ENCODE measurements at regions not wholly inside any gene's neighbourhood (a gene's known extent, or its start where the extent isn't known, plus 50 kb on each side); places are given as distances from the start of the nearest gene placed in this dataset.

DNA sequence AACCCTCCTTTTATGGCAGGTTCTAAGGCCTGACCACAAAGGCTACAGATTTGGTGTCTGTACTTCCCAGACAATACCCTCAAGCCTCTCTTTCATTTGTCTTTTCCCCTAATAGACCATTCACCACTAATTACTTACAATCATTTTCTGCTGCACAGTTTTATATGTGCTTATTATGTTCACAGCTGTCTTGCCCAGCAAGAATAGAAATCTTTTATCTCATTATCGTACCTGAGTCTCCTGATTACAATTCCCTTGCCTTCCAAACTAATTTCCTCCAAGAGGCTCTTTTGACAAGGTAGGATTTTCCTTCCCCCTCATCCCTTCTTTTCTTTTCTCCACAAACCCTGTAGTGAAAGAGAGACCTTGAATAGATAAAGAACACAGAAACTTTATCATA, 352.5 kb upstream of the FMR1 start:
- no peak for DNase-seq
- H3K4ac ChIP-seq (ENCODE audit: low read depth, low read length): no peak overlapping the region
- H3K27me3 ChIP-seq (ENCODE audit: insufficient read depth, low read length): no peaks in the 10 kb centered on the region
- Mint-ChIP-seq H3K4me1 (no peaks in the 10 kb centered on the region), H3K27ac (no peak overlapping the region), H3K4me3 (no peak overlapping the region), H3K9me3 (peaks cover 38 to 56% of the 10 kb centered on the region in 2 experiments), H3K36me3 (ENCODE audit: insufficient read depth in 1 of 3, low read depth in 3 of 3) (no peaks in the 10 kb centered on the region), H3K27me3 (ENCODE audit: low read depth) (peaks cover 5% of the 10 kb centered on the region)
- H2BK12ac ChIP-seq (ENCODE audit: insufficient read length, low read depth, low read length): no peak overlapping the region
- no peaks in the 10 kb centered on the region for H3K4me1 ChIP-seq (ENCODE audit: insufficient read depth, low read length)
- H2AFZ ChIP-seq (ENCODE audit: low read length): no peak overlapping the region
- H3K9ac ChIP-seq (ENCODE audit: extremely low read depth, insufficient read length, low read length): no peak overlapping the region
- H3K56ac ChIP-seq (ENCODE audit: insufficient read length, low read depth, low read length): no peak overlapping the region
- no peak overlapping the region for H4K8ac ChIP-seq (replicated peaks; ENCODE audit: insufficient read length, low read depth, low read length)
- H3K23me2 ChIP-seq (ENCODE audit: insufficient read length, low read depth, low read length, poor library complexity, severe bottlenecking): no peaks in the 10 kb centered on the region
- no peak overlapping the region for H3T11ph ChIP-seq (ENCODE audit: low read length)
- H4K91ac ChIP-seq (ENCODE audit: insufficient read length, low read depth, low read length): no peak overlapping the region
- H4K5ac ChIP-seq (ENCODE audit: insufficient read length, low read depth, low read length): no peak overlapping the region
- H2BK20ac ChIP-seq (ENCODE audit: low read depth, low read length, poor library complexity, severe bottlenecking): no peak overlapping the region
- peaks cover 17% of the 10 kb centered on the region for H3K9me3 ChIP-seq (ENCODE audit: control insufficient read depth, low read depth, low read length)
- no peak overlapping the region for H3K27ac ChIP-seq (ENCODE audit: insufficient read length, low read depth, low read length)
- H2BK15ac ChIP-seq (ENCODE audit: low read depth, low read length): no peak overlapping the region
- H3K4me2 ChIP-seq (ENCODE audit: insufficient read depth, insufficient read length, low read length): no peak overlapping the region
- TF ChIP-seq, protein P1, sequence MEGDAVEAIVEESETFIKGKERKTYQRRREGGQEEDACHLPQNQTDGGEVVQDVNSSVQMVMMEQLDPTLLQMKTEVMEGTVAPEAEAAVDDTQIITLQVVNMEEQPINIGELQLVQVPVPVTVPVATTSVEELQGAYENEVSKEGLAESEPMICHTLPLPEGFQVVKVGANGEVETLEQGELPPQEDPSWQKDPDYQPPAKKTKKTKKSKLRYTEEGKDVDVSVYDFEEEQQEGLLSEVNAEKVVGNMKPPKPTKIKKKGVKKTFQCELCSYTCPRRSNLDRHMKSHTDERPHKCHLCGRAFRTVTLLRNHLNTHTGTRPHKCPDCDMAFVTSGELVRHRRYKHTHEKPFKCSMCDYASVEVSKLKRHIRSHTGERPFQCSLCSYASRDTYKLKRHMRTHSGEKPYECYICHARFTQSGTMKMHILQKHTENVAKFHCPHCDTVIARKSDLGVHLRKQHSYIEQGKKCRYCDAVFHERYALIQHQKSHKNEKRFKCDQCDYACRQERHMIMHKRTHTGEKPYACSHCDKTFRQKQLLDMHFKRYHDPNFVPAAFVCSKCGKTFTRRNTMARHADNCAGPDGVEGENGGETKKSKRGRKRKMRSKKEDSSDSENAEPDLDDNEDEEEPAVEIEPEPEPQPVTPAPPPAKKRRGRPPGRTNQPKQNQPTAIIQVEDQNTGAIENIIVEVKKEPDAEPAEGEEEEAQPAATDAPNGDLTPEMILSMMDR (conservative IDR thresholded peaks at IDR 0.05): no peak
- H3K79me1 ChIP-seq (ENCODE audit: insufficient read depth, low read depth, low read length, poor library complexity, severe bottlenecking): no peaks in the 10 kb centered on the region
- H2BK5ac ChIP-seq (ENCODE audit: insufficient read length, low read length): no peak overlapping the region
- H4K20me1 ChIP-seq (ENCODE audit: control insufficient read depth, insufficient read depth, insufficient read length): no peaks in the 10 kb centered on the region
- WGBS (ENCODE audit: extremely low coverage, insufficient read length, low lambda C conversion rate): no CpG with 5 or more reads among the region's 1 CpG
- no peak overlapping the region for H3K23ac ChIP-seq (ENCODE audit: insufficient read length, low read depth, low read length)
- H3K18ac ChIP-seq (ENCODE audit: insufficient read length, low read depth, low read length): no peak overlapping the region
- no peaks in the 10 kb centered on the region for H3K79me2 ChIP-seq (ENCODE audit: insufficient read depth, low read length)
- no peak overlapping the region for H2BK120ac ChIP-seq (ENCODE audit: low read depth, low read length, poor library complexity, severe bottlenecking)
- no peak overlapping the region for H3K14ac ChIP-seq (ENCODE audit: insufficient read depth, low read length)
- no peak overlapping the region for H2AK5ac ChIP-seq (ENCODE audit: insufficient read length, low read length)

All from H9 (cell line).